Mucosa of rectum (tissue), 2 donors: ENCODE measurements at regions not wholly inside any gene's neighbourhood (a gene's known extent, or its start where the extent isn't known, plus 50 kb on each side); places are given as distances from the start of the nearest gene placed in this dataset.

Experiments used
- H3K27ac ChIP-seq, 2 donors: one replicate each; pipeline ENCODE4 v1.7.0; 2013; ENCODE audit warnings: inconsistent platforms in 2 of 2, low read depth in 2 of 2, low read length in 2 of 2
- H3K27me3 ChIP-seq, 2 donors: one replicate each; pipeline ENCODE4 v1.7.0; 2013; ENCODE audit warnings: low read length in 2 of 2; ENCODE audit not compliant: control insufficient read depth in 2 of 2, insufficient read depth in 2 of 2
- H3K36me3 ChIP-seq, 2 donors: one replicate each; pipeline ENCODE4 v1.7.0; 2013; ENCODE audit warnings: low read length in 2 of 2; ENCODE audit not compliant: control insufficient read depth in 2 of 2, insufficient read depth in 2 of 2
- H3K4me1 ChIP-seq, 2 donors: one replicate each; pipeline ENCODE4 v1.7.0; 2013; ENCODE audit warnings: low read length in 2 of 2, mild to moderate bottlenecking in 1 of 2; ENCODE audit not compliant: control insufficient read depth in 2 of 2, insufficient read depth in 2 of 2
- H3K4me3 ChIP-seq, 2 donors: one replicate each; pipeline ENCODE4 v1.7.0; 2013; ENCODE audit warnings: low read length in 2 of 2
- H3K9ac ChIP-seq, 2 donors: one replicate each; pipeline ENCODE4 v1.7.0; 2013; ENCODE audit warnings: low read length in 2 of 2, low read depth in 1 of 2, mild to moderate bottlenecking in 1 of 2
- H3K9me3 ChIP-seq, 2 donors: one replicate each; pipeline ENCODE4 v1.7.0; 2013; ENCODE audit warnings: low read length in 2 of 2; ENCODE audit not compliant: control insufficient read depth in 2 of 2
- donor health status: healthy.
- donor health status: Normal muscosa, but diverticular disease.

- Histone ChIP-seq H3K9me3 (peaks cover 0 to 2% of the 10 kb centered on the region in 2 donors), H3K27me3 (no peaks in the 10 kb centered on the region)
These were observed 1083.7 kb upstream of the FLRT2 start for GRCh38 chr14:84446250-84446649.

DNA sequence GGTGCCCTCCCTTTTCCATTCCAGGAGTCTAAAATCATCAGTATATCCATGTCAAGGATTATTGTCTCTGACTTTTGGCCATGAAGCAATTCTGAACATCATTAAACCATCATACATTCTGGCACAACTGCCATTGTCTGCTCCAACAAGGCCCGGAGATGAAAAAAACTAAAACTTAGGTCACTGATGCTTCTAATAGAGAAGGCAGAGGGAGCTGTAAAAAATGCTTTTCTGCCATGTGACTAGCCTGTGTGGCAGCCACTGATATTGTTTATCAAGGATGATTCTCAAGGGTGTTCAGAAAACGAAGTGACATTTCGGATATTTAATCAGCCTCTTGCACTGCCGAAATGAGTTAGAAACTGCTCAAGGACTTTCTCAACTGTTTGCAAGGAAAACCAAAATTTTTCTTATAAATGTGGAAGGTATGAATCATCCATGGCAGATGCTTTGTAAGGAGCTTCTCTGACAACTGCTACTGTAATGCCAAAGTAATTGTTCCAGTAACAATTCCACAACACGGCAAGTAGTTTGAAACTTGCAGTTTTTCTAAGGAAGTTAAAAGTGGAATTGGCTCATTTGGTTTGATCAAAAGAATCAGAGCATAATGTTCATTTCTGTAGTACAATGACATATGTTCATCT is 1076.5 kb upstream of the FLRT2 start:
- Histone ChIP-seq H3K4me1 (no peaks in the 10 kb centered on the region), H3K36me3 (no peaks in the 10 kb centered on the region), H3K27me3 (no peaks in the 10 kb centered on the region), H3K9ac (no peak overlapping the region), H3K27ac (no peak overlapping the region), H3K9me3 (peaks cover 0 to 2% of the 10 kb centered on the region in 2 donors), H3K4me3 (no peak overlapping the region)

More at GRCh38 chr14:84446250-84446649, 1083.7 kb upstream of the FLRT2 start:
- Histone ChIP-seq H3K4me1 (no peaks in the 10 kb centered on the region), H3K9ac (no peak overlapping the region), H3K36me3 (no peaks in the 10 kb centered on the region), H3K27ac (no peak overlapping the region), H3K4me3 (no peak overlapping the region)

- H3K4me3 ChIP-seq = no peak overlapping the region
- H3K36me3 ChIP-seq = no peaks in the 10 kb centered on the region
- H3K27me3 ChIP-seq = no peaks in the 10 kb centered on the region
- H3K9ac ChIP-seq = no peak overlapping the region
- peaks cover 0 to 2% of the 10 kb centered on the region in 2 donors for H3K9me3 ChIP-seq
- no peak overlapping the region for H3K27ac ChIP-seq
- no peaks in the 10 kb centered on the region for H3K4me1 ChIP-seq
These were observed 1075.8 kb upstream of the FLRT2 start for GRCh38 chr14:84454114-84454513.

- H3K4me1 ChIP-seq = no peaks in the 10 kb centered on the region
- no peaks in the 10 kb centered on the region for H3K27me3 ChIP-seq
- no peak overlapping the region for H3K9ac ChIP-seq
- no peak overlapping the region for H3K27ac ChIP-seq
- H3K9me3 ChIP-seq = peaks cover 0 to 2% of the 10 kb centered on the region in 2 donors
- H3K4me3 ChIP-seq = no peak overlapping the region
- H3K36me3 ChIP-seq = no peaks in the 10 kb centered on the region
These were observed 1073.0 kb upstream of the FLRT2 start for GRCh38 chr14:84456946-84457345.

GRCh38 chr14:84458881-84459280 is 1071.1 kb upstream of the FLRT2 start:
- Histone ChIP-seq H3K4me1 (no peaks in the 10 kb centered on the region), H3K9me3 (no peaks in the 10 kb centered on the region), H3K27me3 (no peaks in the 10 kb centered on the region), H3K4me3 (no peak overlapping the region), H3K9ac (no peak overlapping the region), H3K27ac (no peak overlapping the region), H3K36me3 (no peaks in the 10 kb centered on the region)

DNA sequence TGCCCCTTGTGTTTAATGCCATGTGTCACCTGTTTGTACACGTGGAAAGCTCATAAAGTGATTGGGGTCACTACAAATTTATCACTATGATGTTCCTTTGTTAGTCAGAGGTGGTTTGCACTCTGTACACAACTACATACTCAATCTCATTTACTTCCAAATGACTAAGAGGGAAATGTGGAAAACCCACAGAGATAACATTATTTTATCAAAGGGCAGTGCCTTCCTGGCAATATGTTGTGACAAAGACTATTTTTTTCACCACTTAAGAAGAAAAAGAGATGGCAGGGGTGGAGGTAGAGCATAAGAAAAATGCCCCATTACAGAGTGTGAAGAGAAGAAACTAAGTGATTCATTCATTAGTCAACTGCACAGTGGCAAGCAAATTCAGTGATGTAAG is 1064.1 kb upstream of the FLRT2 start:
- H3K27ac ChIP-seq = no peak overlapping the region
- H3K27me3 ChIP-seq = no peaks in the 10 kb centered on the region
- no peaks in the 10 kb centered on the region for H3K36me3 ChIP-seq
- H3K4me1 ChIP-seq = no peaks in the 10 kb centered on the region
- H3K9me3 ChIP-seq = peaks cover 0 to 3% of the 10 kb centered on the region in 2 donors
- no peak overlapping the region for H3K9ac ChIP-seq
- H3K4me3 ChIP-seq = no peak overlapping the region

- no peak overlapping the region for H3K9ac ChIP-seq
- H3K4me1 ChIP-seq = no peaks in the 10 kb centered on the region
- H3K27ac ChIP-seq = no peak overlapping the region
- peaks cover 0 to 3% of the 10 kb centered on the region in 2 donors for H3K9me3 ChIP-seq
- H3K27me3 ChIP-seq = no peaks in the 10 kb centered on the region
- H3K36me3 ChIP-seq = no peaks in the 10 kb centered on the region
- no peak overlapping the region for H3K4me3 ChIP-seq
These were observed 1061.8 kb upstream of the FLRT2 start for GRCh38 chr14:84468153-84468552.

DNA sequence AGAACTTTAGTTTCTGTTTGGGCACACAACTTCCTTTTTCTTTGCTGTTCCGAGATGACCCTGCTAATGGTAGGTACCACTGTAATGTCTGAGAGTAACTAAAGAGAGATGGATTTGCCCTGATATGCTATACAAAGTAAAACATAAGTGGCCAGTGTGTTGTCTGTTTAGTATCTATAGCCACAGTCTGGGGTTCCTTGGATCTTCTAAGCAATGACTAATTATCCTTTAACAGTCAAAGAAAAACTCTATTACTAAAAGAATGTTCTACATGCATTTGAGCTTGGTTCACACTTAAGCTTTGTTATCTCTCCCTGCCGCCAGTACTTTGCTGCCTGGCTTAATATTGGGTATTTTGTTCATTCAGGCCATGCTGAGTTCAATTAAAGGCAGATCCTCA is 1051.9 kb upstream of the FLRT2 start:
- Histone ChIP-seq H3K4me3 (no peak overlapping the region), H3K9me3 (no peaks in the 10 kb centered on the region), H3K27ac (no peak overlapping the region), H3K27me3 (no peaks in the 10 kb centered on the region), H3K4me1 (no peaks in the 10 kb centered on the region), H3K36me3 (no peaks in the 10 kb centered on the region), H3K9ac (no peak overlapping the region)

DNA sequence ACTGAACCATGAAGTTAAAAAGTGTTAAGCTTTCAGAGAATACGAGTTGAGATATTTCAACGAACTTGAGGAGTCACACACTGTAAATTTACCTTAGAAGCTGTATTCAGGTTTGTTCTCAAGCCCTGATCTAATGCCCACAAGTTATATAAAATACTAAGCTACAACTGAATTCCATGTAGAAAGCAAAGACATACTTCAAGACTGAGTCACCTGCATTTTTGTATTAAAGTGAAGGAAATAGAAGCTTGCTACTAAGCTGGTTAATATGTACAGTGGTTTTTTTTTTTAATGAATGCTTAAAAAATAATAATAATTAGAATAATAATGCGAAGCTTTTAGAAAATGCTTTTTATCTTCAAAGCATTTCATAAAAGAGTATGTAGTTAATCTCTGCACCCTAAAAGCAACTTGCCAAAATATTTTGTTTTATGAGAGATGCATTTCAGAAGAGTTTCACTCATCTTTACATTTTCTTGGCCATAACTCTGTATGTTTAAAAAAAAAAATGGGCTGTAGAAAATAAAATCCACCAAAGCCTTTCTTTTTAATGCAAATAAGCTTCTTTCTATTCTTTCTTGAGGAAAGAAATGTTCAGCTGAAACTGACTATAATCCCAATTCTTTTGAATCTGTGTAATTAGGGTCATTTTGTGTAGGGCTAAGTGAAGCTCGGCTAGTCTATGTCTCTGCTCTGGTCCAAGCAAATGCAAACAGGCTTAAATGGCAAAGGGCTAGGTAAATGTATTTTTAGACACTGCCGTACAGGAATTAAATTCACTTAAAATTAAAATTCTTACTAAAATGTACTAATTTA is 1047.5 kb upstream of the FLRT2 start:
- no peaks in the 10 kb centered on the region for H3K9me3 ChIP-seq
- H3K27me3 ChIP-seq = no peaks in the 10 kb centered on the region
- H3K4me1 ChIP-seq = no peaks in the 10 kb centered on the region
- H3K27ac ChIP-seq = no peak overlapping the region
- H3K4me3 ChIP-seq = no peak overlapping the region
- H3K36me3 ChIP-seq = no peaks in the 10 kb centered on the region
- no peak overlapping the region for H3K9ac ChIP-seq

DNA sequence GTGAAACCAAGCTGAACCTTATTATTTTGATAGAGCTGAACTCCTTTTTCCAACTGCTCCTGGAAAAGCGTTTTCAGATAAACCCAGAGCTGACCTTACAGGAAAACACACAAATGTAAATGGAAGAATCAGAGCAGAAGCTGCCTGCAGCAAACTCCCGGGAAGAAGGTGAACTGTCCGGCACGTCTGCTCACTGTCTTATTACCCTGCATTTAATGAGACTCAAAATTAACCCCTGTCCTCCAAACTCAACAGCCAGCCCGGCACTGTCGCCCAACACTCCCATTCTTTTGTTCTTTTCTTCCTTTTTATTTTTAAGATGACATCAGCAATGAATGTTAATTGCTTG is 1046.9 kb upstream of the FLRT2 start:
- no peaks in the 10 kb centered on the region for H3K36me3 ChIP-seq
- H3K27me3 ChIP-seq = no peaks in the 10 kb centered on the region
- H3K27ac ChIP-seq = no peak overlapping the region
- no peaks in the 10 kb centered on the region for H3K4me1 ChIP-seq
- H3K9ac ChIP-seq = no peak overlapping the region
- peaks cover 0 to 2% of the 10 kb centered on the region in 2 donors for H3K9me3 ChIP-seq
- H3K4me3 ChIP-seq = no peak overlapping the region
